ENCODE measurements at regions not wholly inside any gene's neighbourhood (a gene's known extent, or its start where the extent isn't known, plus 50 kb on each side); places are given as distances from the start of the nearest gene placed in this dataset.

DNA sequence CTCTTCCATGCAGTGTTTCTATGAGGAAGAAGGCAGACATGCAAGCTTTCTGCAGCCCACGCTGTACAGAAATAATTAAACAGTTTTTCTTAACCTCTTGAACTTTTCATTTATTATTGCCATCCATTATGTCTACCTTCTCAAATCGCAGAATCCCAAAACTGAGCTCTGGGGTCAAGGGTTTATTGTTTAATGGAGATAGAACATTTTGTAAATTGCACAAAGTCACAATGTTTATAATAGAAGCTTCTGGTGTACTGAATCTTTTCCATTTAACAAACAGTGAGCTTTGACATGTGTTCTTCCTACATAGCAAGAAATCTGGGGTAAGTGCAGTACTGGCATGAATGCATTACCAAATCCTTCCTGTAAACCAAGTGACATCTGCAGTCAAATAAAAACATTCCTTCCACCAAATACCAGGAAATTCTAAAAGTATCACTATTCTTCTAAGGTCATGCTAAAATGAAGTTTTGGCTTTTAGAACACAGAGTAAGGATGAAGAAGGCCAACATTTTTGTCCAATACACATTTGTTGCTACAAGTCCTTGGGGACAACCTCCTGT lies 385.3 kb upstream of the DDHD1 start:
- TF ChIP-seq TAF1 (IDR thresholded peaks at IDR 0.05; ENCODE audit: low read depth, low read length) (no peak), POLR2A (IDR thresholded peaks at IDR 0.05; ENCODE audit: low read depth, low read length) (no peak), POLR2AphosphoS5 (IDR thresholded peaks at IDR 0.05; ENCODE audit: low read depth, low read length) (no peak), SPI1 (IDR thresholded peaks at IDR 0.05; ENCODE audit: low read depth, low read length) (no peak)
